ENCODE measurements at regions not wholly inside any gene's neighbourhood (a gene's known extent, or its start where the extent isn't known, plus 50 kb on each side); places are given as distances from the start of the nearest gene placed in this dataset.

DNA sequence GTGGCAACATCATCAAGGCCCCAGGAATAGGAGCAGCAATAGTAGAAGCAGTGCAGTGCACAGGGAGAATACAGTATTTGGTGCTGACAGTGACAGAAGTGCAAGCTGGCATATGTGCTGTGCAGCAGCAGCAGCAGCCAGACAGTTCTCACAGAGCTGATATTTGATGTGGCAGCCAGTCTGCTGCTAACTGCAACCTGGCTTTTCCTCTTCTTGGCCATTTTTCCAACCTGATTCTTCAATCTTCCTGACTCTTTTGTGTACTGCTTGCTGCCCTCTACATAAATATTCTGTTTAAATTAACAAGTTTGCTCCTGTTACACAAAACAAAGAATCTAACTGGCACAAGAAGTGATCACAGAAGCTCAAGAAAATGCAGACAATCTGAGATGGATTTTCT lies 102.0 kb downstream of the CASP12 start (continued):
- no peak for TF ChIP-seq JUND (IDR thresholded peaks at IDR 0.05; ENCODE audit: low read length)

Data from H1 (cell line).